ENCODE measurements at regions not wholly inside any gene's neighbourhood (a gene's known extent, or its start where the extent isn't known, plus 50 kb on each side); places are given as distances from the start of the nearest gene placed in this dataset.

- in situ Hi-C loops (cut with MboI; ENCODE audit: low sequenced_read_pairs) = no loop called here
- no peak overlapping the region for H3K14ac ChIP-seq (replicated peaks; ENCODE audit: low read depth, low read length)
Observed at GRCh38 chr6:169130113-169130512, 123.5 kb downstream of the THBS2 start.

More at GRCh38 chr6:169130113-169130512, 123.5 kb downstream of the THBS2 start:
- Histone ChIP-seq H2BK120ac (ENCODE audit: low read depth, low read length) (no peak overlapping the region), H4K8ac (ENCODE audit: low read depth in 2 of 2, low read length in 2 of 2) (no peak overlapping the region), H2BK20ac (ENCODE audit: low read depth, low read length) (no peak overlapping the region), H4K5ac (ENCODE audit: low read depth, low read length) (no peak overlapping the region), H3K23ac (ENCODE audit: low read depth, low read length) (no peak overlapping the region), H2AFZ (replicated peaks; ENCODE audit: low read length, poor library complexity) (no peak overlapping the region), H3K9me3 (ENCODE audit: control insufficient read depth, insufficient read depth, low read length) (no peaks in the 10 kb centered on the region), H3K4me2 (ENCODE audit: low read depth, low read length) (no peak overlapping the region), H3K9me1 (ENCODE audit: insufficient read depth, low read length) (no peaks in the 10 kb centered on the region), H3K18ac (ENCODE audit: low read depth, low read length) (no peak overlapping the region), H4K91ac (ENCODE audit: insufficient read depth, low read depth, low read length) (no peak overlapping the region), H2BK5ac (ENCODE audit: low read depth, low read length, poor library complexity, severe bottlenecking) (no peak overlapping the region), H3K79me1 (ENCODE audit: low read depth in 1 of 2, low read length in 2 of 2) (no peaks in the 10 kb centered on the region), H3K36me3 (ENCODE audit: control insufficient read depth, insufficient read depth, low read length) (no peaks in the 10 kb centered on the region), H2AK9ac (replicated peaks; ENCODE audit: low read depth, low read length, poor library complexity) (no peak overlapping the region), H3K4me1 (ENCODE audit: control insufficient read depth, insufficient read depth, low read length) (no peaks in the 10 kb centered on the region), H3K9ac (ENCODE audit: low read depth, low read length) (no peak overlapping the region), H3K4me3 (ENCODE audit: insufficient read depth, low read depth, low read length) (no peak overlapping the region), H2AK5ac (ENCODE audit: low read depth, low read length) (no peak overlapping the region), H3K4ac (ENCODE audit: low read depth, low read length) (no peak overlapping the region), H3K27me3 (ENCODE audit: control insufficient read depth, insufficient read depth, low read length) (no peaks in the 10 kb centered on the region), H3K56ac (ENCODE audit: extremely low read depth, insufficient read depth, low read length) (no peak overlapping the region), H2BK15ac (ENCODE audit: low read depth, low read length) (no peak overlapping the region), H3K27ac (ENCODE audit: insufficient read depth, low read length) (no peak overlapping the region), H4K20me1 (ENCODE audit: insufficient read depth, low read length) (no peaks in the 10 kb centered on the region)
- ChIA-PET CTCF (interaction anchor here (0.7 kb wide), 1 partner anchor 9 kb away, joined by 3 read pairs; no protein-coding TSS in a partner anchor), POLR2A (ENCODE audit: unreplicated experiment) (no interaction called here)
- intact Hi-C loops (cut with micrococcal nuclease) = no loop called here
- no TSS peak for BruUV-seq (replicated peaks)
- DNase-seq (no peak), ATAC-seq (ENCODE audit: low read depth) (no peak)
- dilution Hi-C loops (cut with HindIII; ENCODE audit: low sequenced_read_pairs, unreplicated experiment) = no loop called here
- WGBS, 2 experiments (ENCODE audit: extremely low coverage in 2 of 2, insufficient read length in 1 of 2) = no CpG with 5 or more reads among the region's 3 CpGs
- no peak for TF ChIP-seq NFE2L2 (IDR thresholded peaks at IDR 0.05; ENCODE audit: low read depth, low read length)
- no peak for TF ChIP-seq FOS (IDR thresholded peaks at IDR 0.05; ENCODE audit: low read depth, low read length)
- TF ChIP-seq BHLHE40 (IDR thresholded peaks at IDR 0.05; ENCODE audit: low read depth, low read length) = no peak
- TF ChIP-seq CTCF (conservative IDR thresholded peaks at IDR 0.05; ENCODE audit: low read depth, low read length) = no peak
- TF ChIP-seq CHD1 (IDR thresholded peaks at IDR 0.05; ENCODE audit: low read depth, low read length) = no peak
- TF ChIP-seq MAZ (IDR thresholded peaks at IDR 0.05; ENCODE audit: borderline replicate concordance, low read depth, low read length) = no peak
- no peak for TF ChIP-seq RCOR1 (IDR thresholded peaks at IDR 0.05; ENCODE audit: insufficient replicate concordance, low read length)
- TF ChIP-seq MAFK (IDR thresholded peaks at IDR 0.05; ENCODE audit: low read depth, low read length) = no peak
